ENCODE measurements at regions not wholly inside any gene's neighbourhood (a gene's known extent, or its start where the extent isn't known, plus 50 kb on each side); places are given as distances from the start of the nearest gene placed in this dataset.

DNA sequence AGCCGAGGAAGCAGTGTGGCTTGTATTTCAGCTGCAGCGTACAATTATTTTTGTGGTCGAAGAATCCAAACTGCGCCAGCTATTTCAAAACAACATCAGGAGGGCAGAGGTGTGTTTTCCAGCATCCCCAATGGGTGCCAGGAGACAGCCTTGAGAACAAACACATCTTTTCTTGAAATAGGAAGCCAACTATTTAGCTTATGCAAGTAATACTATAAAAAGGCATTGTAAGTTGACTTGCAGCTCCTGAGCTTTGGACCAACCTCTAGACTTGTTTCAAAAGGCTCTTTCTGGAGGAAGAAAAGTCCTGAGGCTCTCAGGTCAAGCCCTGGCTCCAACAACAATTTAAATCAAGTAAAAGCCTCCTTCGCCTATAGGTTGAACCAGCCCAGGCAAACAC lies 86.6 kb upstream of the HNF1B start (continued):
- no peak for TF ChIP-seq CEBPZ (IDR thresholded peaks at IDR 0.05; ENCODE audit: low read depth, low read length)
- TF ChIP-seq NRF1 (conservative IDR thresholded peaks at IDR 0.05; ENCODE audit: low read depth, low read length), result no peak
- TF ChIP-seq NR2C1 (IDR thresholded peaks at IDR 0.05), result no peak
- no peak for TF ChIP-seq FOXM1 (IDR thresholded peaks at IDR 0.05; ENCODE audit: low read depth, low read length)
- TF ChIP-seq SREBF1 (IDR thresholded peaks at IDR 0.05; ENCODE audit: low read length), result no peak
- no peak for TF ChIP-seq ZNF274 (IDR thresholded peaks at IDR 0.05; ENCODE audit: insufficient read depth, insufficient read length)
- TF ChIP-seq, protein P1, sequence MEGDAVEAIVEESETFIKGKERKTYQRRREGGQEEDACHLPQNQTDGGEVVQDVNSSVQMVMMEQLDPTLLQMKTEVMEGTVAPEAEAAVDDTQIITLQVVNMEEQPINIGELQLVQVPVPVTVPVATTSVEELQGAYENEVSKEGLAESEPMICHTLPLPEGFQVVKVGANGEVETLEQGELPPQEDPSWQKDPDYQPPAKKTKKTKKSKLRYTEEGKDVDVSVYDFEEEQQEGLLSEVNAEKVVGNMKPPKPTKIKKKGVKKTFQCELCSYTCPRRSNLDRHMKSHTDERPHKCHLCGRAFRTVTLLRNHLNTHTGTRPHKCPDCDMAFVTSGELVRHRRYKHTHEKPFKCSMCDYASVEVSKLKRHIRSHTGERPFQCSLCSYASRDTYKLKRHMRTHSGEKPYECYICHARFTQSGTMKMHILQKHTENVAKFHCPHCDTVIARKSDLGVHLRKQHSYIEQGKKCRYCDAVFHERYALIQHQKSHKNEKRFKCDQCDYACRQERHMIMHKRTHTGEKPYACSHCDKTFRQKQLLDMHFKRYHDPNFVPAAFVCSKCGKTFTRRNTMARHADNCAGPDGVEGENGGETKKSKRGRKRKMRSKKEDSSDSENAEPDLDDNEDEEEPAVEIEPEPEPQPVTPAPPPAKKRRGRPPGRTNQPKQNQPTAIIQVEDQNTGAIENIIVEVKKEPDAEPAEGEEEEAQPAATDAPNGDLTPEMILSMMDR (IDR thresholded peaks at IDR 0.05 in 2 of 3, conservative IDR thresholded peaks at IDR 0.05 in 1 of 3; ENCODE audit: control insufficient read depth in 2 of 3, extremely low read depth in 1 of 3, insufficient read depth in 1 of 3, low read depth in 3 of 3, low read length in 3 of 3), result no peak
- TF ChIP-seq, protein P2, sequence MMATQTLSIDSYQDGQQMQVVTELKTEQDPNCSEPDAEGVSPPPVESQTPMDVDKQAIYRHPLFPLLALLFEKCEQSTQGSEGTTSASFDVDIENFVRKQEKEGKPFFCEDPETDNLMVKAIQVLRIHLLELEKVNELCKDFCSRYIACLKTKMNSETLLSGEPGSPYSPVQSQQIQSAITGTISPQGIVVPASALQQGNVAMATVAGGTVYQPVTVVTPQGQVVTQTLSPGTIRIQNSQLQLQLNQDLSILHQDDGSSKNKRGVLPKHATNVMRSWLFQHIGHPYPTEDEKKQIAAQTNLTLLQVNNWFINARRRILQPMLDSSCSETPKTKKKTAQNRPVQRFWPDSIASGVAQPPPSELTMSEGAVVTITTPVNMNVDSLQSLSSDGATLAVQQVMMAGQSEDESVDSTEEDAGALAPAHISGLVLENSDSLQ (IDR thresholded peaks at IDR 0.05), result no peak

Data from GM12878 (cell line).